Mucosa of descending colon (tissue), 3 donors: ENCODE measurements at regions not wholly inside any gene's neighbourhood (a gene's known extent, or its start where the extent isn't known, plus 50 kb on each side); places are given as distances from the start of the nearest gene placed in this dataset.

Experiments used
- ATAC-seq: fragments of 200-7000 bp; cut with Tn5 transposase; one replicate; pipeline ENCODE4 v1.9.1; 2020; ENCODE audit warnings: mild to moderate bottlenecking, moderate library complexity
- DNase-seq, 3 donors: peaks; one replicate each; pipeline ENCODE4 v3.0.0-alpha.2; 2020
- H3K36me3 ChIP-seq: fragments of 200-600 bp; one replicate; pipeline ENCODE4 v1.8.0; 2021; ENCODE audit warnings: low read depth, mild to moderate bottlenecking
- H3K4me1 ChIP-seq: fragments of 200-600 bp; one replicate; pipeline ENCODE4 v1.8.0; 2021; ENCODE audit warnings: low read depth, mild to moderate bottlenecking
- H3K4me3 ChIP-seq: fragments of 200-600 bp; one replicate; pipeline ENCODE4 v1.8.0; 2021; ENCODE audit warnings: mild to moderate bottlenecking
- H3K9me3 ChIP-seq: fragments of 200-600 bp; one replicate; pipeline ENCODE4 v1.8.0; 2021; ENCODE audit warnings: mild to moderate bottlenecking
- CTCF ChIP-seq: fragments of 200-600 bp; IDR thresholded peaks from one replicate; pipeline ENCODE4 v1.8.0; 2022; ENCODE audit warnings: antibody characterized with exemption, mild to moderate bottlenecking
- intact Hi-C, 2 donors: fragments of 100-400 bp; cut with DNase I in 1 of 2; cut with micrococcal nuclease in 1 of 2; formaldehyde crosslinking; loops; one replicate each; pipeline versions ENCODE4 v1.11.0 to v1.11.1; 2022; cut with DNase I, micrococcal nuclease
- donor health status: DM: no; HTN: no; CAD: no; lungs with moderate emphysema.
- donor health status: DM: no; HTN: no; CAD: no.
- donor health status: DM: no; HTN: yes; CAD: no.

GRCh38 chr11:11189506-11189905, 163.5 kb downstream of the CSNK2A3 start:
- no peak for TF ChIP-seq CTCF
- no peaks in the 10 kb centered on the region for H3K36me3 ChIP-seq
- H3K9me3 ChIP-seq, result no peaks in the 10 kb centered on the region
- ATAC-seq (no peak), DNase-seq (no peak)
- intact Hi-C loops, result no loop called here
- no peaks in the 10 kb centered on the region for H3K4me1 ChIP-seq
- H3K4me3 ChIP-seq, result no peak overlapping the region

- intact Hi-C loops, result no loop called here
Measured at GRCh38 chr11:11186249-11186648, 166.8 kb downstream of the CSNK2A3 start.

GRCh38 chr11:11182261-11182660, 170.8 kb downstream of the CSNK2A3 start:
- DNase-seq (no peak), ATAC-seq (no peak)
- Histone ChIP-seq H3K4me1 (no peaks in the 10 kb centered on the region), H3K36me3 (no peaks in the 10 kb centered on the region), H3K4me3 (no peak overlapping the region), H3K9me3 (no peaks in the 10 kb centered on the region)
- intact Hi-C loops, result no loop called here
- no peak for TF ChIP-seq CTCF

More at GRCh38 chr11:11186249-11186648, 166.8 kb downstream of the CSNK2A3 start:
- H3K9me3 ChIP-seq, result no peaks in the 10 kb centered on the region
- ATAC-seq (no peak), DNase-seq (no peak)
- H3K4me1 ChIP-seq, result no peaks in the 10 kb centered on the region
- no peak overlapping the region for H3K4me3 ChIP-seq
- TF ChIP-seq CTCF, result no peak
- no peaks in the 10 kb centered on the region for H3K36me3 ChIP-seq

GRCh38 chr11:11178671-11179638, 174.1 kb downstream of the CSNK2A3 start:
- no peak for TF ChIP-seq CTCF
- Histone ChIP-seq H3K4me3 (no peak overlapping the region), H3K9me3 (no peaks in the 10 kb centered on the region), H3K36me3 (no peaks in the 10 kb centered on the region), H3K4me1 (no peaks in the 10 kb centered on the region)
- ATAC-seq, result no peak
- peak in 1 of 3 donors; percentile 4 for DNase-seq
- intact Hi-C loops, result no loop called here

GRCh38 chr11:11177156-11177808, 175.8 kb downstream of the CSNK2A3 start:
- intact Hi-C loops, result no loop called here
- Histone ChIP-seq H3K4me1 (no peaks in the 10 kb centered on the region), H3K9me3 (no peaks in the 10 kb centered on the region), H3K36me3 (no peaks in the 10 kb centered on the region), H3K4me3 (no peak overlapping the region)
- no peak for TF ChIP-seq CTCF
- ATAC-seq, result no peak
- no peak for DNase-seq
